Right lobe of liver (tissue), 6 donors: ENCODE measurements at regions not wholly inside any gene's neighbourhood (a gene's known extent, or its start where the extent isn't known, plus 50 kb on each side); places are given as distances from the start of the nearest gene placed in this dataset.

Experiments
- ATAC-seq, 4 donors: fragments of 200-7000 bp; cut with Tn5 transposase; one replicate each; pipeline ENCODE4 v1.9.1; 2020; ENCODE audit warnings: mild to moderate bottlenecking in 4 of 4, moderate library complexity in 4 of 4
- DNase-seq, 3 donors: peaks; one replicate each; pipeline ENCODE4 v3.0.0-alpha.2; 2020
- H3K27ac ChIP-seq, 3 donors: fragments of 200-600 bp; one replicate each; pipeline ENCODE4 v1.8.0; 2022
- H3K27me3 ChIP-seq, 2 donors: fragments of 200-600 bp; one replicate each; pipeline ENCODE4 v1.8.0; 2022
- H3K36me3 ChIP-seq, 4 donors: fragments of 200-600 bp; sonication (generic) in 1 of 4; one replicate each; pipeline versions ENCODE4 v1.5.1 to v1.8.0; 2017 to 2022; ENCODE audit warnings: control low read depth in 1 of 4
- H3K4me1 ChIP-seq, 4 donors: fragments of 200-600 bp; sonication (generic) in 1 of 4; one replicate each; pipeline versions ENCODE4 v1.5.1 to v1.8.0; 2017 to 2022; ENCODE audit warnings: control low read depth in 1 of 4
- H3K4me3 ChIP-seq, 3 donors: fragments of 200-600 bp; one replicate each; pipeline ENCODE4 v1.8.0; 2022
- H3K9me3 ChIP-seq, 4 donors: fragments of 200-600 bp; sonication (generic) in 1 of 4; one replicate each; pipeline versions ENCODE4 v1.5.1 to v1.8.0; 2017 to 2022; ENCODE audit warnings: control low read depth in 1 of 4
- CTCF ChIP-seq, 4 donors: fragments of 200-600 bp in 3 of 4; fragments of 450-650 bp in 1 of 4; IDR thresholded peaks; one replicate each; pipeline versions ENCODE4 v1.5.1 to v1.8.0; 2016 to 2022; ENCODE audit warnings: antibody characterized with exemption in 4 of 4, mild to moderate bottlenecking in 2 of 4
- POLR2A ChIP-seq: fragments of 450-650 bp; IDR thresholded peaks from one replicate; pipeline ENCODE4 v1.6.1; 2017; ENCODE audit warnings: antibody characterized with exemption, mild to moderate bottlenecking
- WGBS: methylation state at CpG from one replicate; pipeline ENCODE4 v1.1.6; 2018; ENCODE audit warnings: low coverage, low lambda C conversion rate; ENCODE audit not compliant: insufficient coverage; ENCODE audit errors: missing lambda C conversion rate; 5-methylcytosine and 5-hydroxymethylcytosine counted together
- intact Hi-C, 2 donors: fragments of 100-400 bp; cut with DNase I; formaldehyde crosslinking; loops; one replicate each; pipeline versions ENCODE4 v1.11.2 to v1.14.1; 2022
- donor health status: DM: no; HTN: yes; CAD: no.
- donor health status: DM: no; HTN: no; CAD: no.
- donor health status: DM: no; HTN: no; CAD: no.
- donor health status: DM: no; HTN: yes; CAD: no.
- donor health status: DM: no; HTN: yes; CAD: no.

- Histone ChIP-seq H3K27me3 (no peaks in the 10 kb centered on the region), H3K9me3 (no peaks in the 10 kb centered on the region), H3K4me3 (no peak overlapping the region), H3K36me3 (no peaks in the 10 kb centered on the region), H3K27ac (no peak overlapping the region), H3K4me1 (no peaks in the 10 kb centered on the region)
- no peak for TF ChIP-seq POLR2A
- no peak for TF ChIP-seq CTCF (IDR thresholded peaks at IDR 0.05)
- intact Hi-C loops, result no loop called here
- no peak for DNase-seq
- ATAC-seq, result no peak
- 55% methylated on average over 2 of the region's 2 CpGs for WGBS
These were observed 993.5 kb upstream of the SEMA6A start for GRCh38 chr5:117568126-117568525.

- Histone ChIP-seq H3K27ac (no peak overlapping the region), H3K27me3 (no peaks in the 10 kb centered on the region), H3K4me1 (peaks cover 0 to 22% (median 2%) of the 10 kb centered on the region in 4 donors), H3K4me3 (no peak overlapping the region), H3K9me3 (no peaks in the 10 kb centered on the region), H3K36me3 (no peaks in the 10 kb centered on the region)
- DNase-seq (no peak), ATAC-seq (no peak)
- 95% methylated on average over 1 of the region's 1 CpG for WGBS
- intact Hi-C loops, result no loop called here
- TF ChIP-seq POLR2A (no peak), CTCF (IDR thresholded peaks at IDR 0.05) (no peak)
These were observed 988.0 kb upstream of the SEMA6A start for GRCh38 chr5:117562647-117563046.

GRCh38 chr5:117561531-117561930 lies 986.9 kb upstream of the SEMA6A start:
- no peak for TF ChIP-seq POLR2A
- TF ChIP-seq CTCF (IDR thresholded peaks at IDR 0.05), result no peak
- intact Hi-C loops, result no loop called here
- Histone ChIP-seq H3K36me3 (no peaks in the 10 kb centered on the region), H3K4me1 (peaks cover 0 to 22% (median 2%) of the 10 kb centered on the region in 4 donors), H3K27ac (no peak overlapping the region), H3K4me3 (no peak overlapping the region), H3K9me3 (no peaks in the 10 kb centered on the region), H3K27me3 (no peaks in the 10 kb centered on the region)
- WGBS, result 87% methylated on average over 2 of the region's 2 CpGs
- DNase-seq (no peak), ATAC-seq (no peak)

- DNase-seq, result no peak
- intact Hi-C loops, result no loop called here
- ATAC-seq, result peak; percentile 81 to 94 (median 84)
These were observed 984.6 kb upstream of the SEMA6A start for GRCh38 chr5:117559005-117559844.

More at GRCh38 chr5:117559005-117559844, 984.6 kb upstream of the SEMA6A start:
- H3K4me3 ChIP-seq, result no peak overlapping the region
- WGBS, result 27% methylated on average over 3 of the region's 3 CpGs
- no peaks in the 10 kb centered on the region for H3K9me3 ChIP-seq
- H3K27me3 ChIP-seq, result no peaks in the 10 kb centered on the region
- peaks cover 0 to 22% (median 2%) of the 10 kb centered on the region in 4 donors for H3K4me1 ChIP-seq
- H3K36me3 ChIP-seq, result no peaks in the 10 kb centered on the region
- H3K27ac ChIP-seq, result peak overlapping the region in 1 of 3 donors; percentile 47
- TF ChIP-seq POLR2A (no peak), CTCF (IDR thresholded peaks at IDR 0.05) (no peak)
